Karpas-422 (cell line): ENCODE measurements at regions not wholly inside any gene's neighbourhood (a gene's known extent, or its start where the extent isn't known, plus 50 kb on each side); places are given as distances from the start of the nearest gene placed in this dataset.

Experiments used
- DNase-seq: peaks from one replicate; pipeline ENCODE4 v3.0.0-alpha.2; 2015
- H2AFZ ChIP-seq: fragments of 200-600 bp; sonication (generic); 2 replicates; pipeline ENCODE4 v1.6.1; 2014; ENCODE audit warnings: antibody characterized with exemption, low read length, mixed read lengths
- H3K27ac ChIP-seq: fragments of 200-600 bp; sonication (generic); 2 replicates; pipeline ENCODE4 v1.5.1; 2014; ENCODE audit warnings: mild to moderate bottlenecking, low read length, moderate library complexity
- H3K27me3 ChIP-seq: fragments of 200-600 bp; sonication (generic); 2 replicates; pipeline ENCODE4 v1.6.1; 2014; ENCODE audit warnings: low read length, mixed read lengths
- H3K36me3 ChIP-seq: fragments of 200-600 bp; sonication (generic); 2 replicates; pipeline ENCODE4 v1.6.1; 2014; ENCODE audit warnings: low read length, mixed read lengths; ENCODE audit not compliant: insufficient read depth
- H3K4me1 ChIP-seq: fragments of 200-600 bp; sonication (generic); 2 replicates; pipeline ENCODE4 v1.6.1; 2014; ENCODE audit warnings: mild to moderate bottlenecking, low read length, mixed read lengths
- H3K4me2 ChIP-seq: fragments of 200-600 bp; sonication (generic); 2 replicates; pipeline ENCODE4 v1.6.1; 2014; ENCODE audit warnings: low read length, low read depth, mild to moderate bottlenecking; ENCODE audit not compliant: poor library complexity, severe bottlenecking
- H3K4me3 ChIP-seq: fragments of 200-600 bp; sonication (generic); 2 replicates; pipeline ENCODE4 v1.5.1; 2014; ENCODE audit warnings: mild to moderate bottlenecking, antibody characterized with exemption, low read length, mixed read lengths
- H3K79me2 ChIP-seq: fragments of 200-600 bp; sonication (generic); 2 replicates; pipeline ENCODE4 v1.6.1; 2014; ENCODE audit warnings: mild to moderate bottlenecking, low read length, mixed read lengths
- H3K9ac ChIP-seq: fragments of 200-600 bp; sonication (generic); 2 replicates; pipeline ENCODE4 v1.6.0; 2014; ENCODE audit warnings: low read length
- H3K9me2 ChIP-seq: fragments of 200-600 bp; sonication (generic), shearing (Covaris generic); replicated peaks from 2 replicates; pipeline ENCODE4 v1.6.0; 2014; ENCODE audit warnings: mild to moderate bottlenecking, low read length, moderate library complexity; ENCODE audit not compliant: insufficient read depth
- H3K9me3 ChIP-seq: fragments of 300-700, 200-600 bp; sonication (generic); 2 replicates; pipeline ENCODE4 v1.6.1; 2014; ENCODE audit warnings: low read length, mixed read lengths
- H4K20me1 ChIP-seq: fragments of 200-600 bp; sonication (generic); 2 replicates; pipeline ENCODE4 v1.6.1; 2014; ENCODE audit warnings: mild to moderate bottlenecking, antibody characterized with exemption, low read length, low read depth; ENCODE audit not compliant: insufficient read depth

GRCh38 chr4:175419236-175419718 lies 392.8 kb downstream of the GPM6A start:
- no peaks in the 10 kb centered on the region for H4K20me1 ChIP-seq
- H3K27ac ChIP-seq: no peak overlapping the region
- H3K9me2 ChIP-seq: no peaks in the 10 kb centered on the region
- H3K9me3 ChIP-seq: no peaks in the 10 kb centered on the region
- no peaks in the 10 kb centered on the region for H3K79me2 ChIP-seq
- no peak overlapping the region for H3K9ac ChIP-seq
- no peak overlapping the region for H3K4me2 ChIP-seq
- no peaks in the 10 kb centered on the region for H3K27me3 ChIP-seq
- H3K36me3 ChIP-seq: no peaks in the 10 kb centered on the region
- H3K4me3 ChIP-seq: no peak overlapping the region
- H3K4me1 ChIP-seq: no peaks in the 10 kb centered on the region
- H2AFZ ChIP-seq: no peak overlapping the region
- no peak for DNase-seq

DNA sequence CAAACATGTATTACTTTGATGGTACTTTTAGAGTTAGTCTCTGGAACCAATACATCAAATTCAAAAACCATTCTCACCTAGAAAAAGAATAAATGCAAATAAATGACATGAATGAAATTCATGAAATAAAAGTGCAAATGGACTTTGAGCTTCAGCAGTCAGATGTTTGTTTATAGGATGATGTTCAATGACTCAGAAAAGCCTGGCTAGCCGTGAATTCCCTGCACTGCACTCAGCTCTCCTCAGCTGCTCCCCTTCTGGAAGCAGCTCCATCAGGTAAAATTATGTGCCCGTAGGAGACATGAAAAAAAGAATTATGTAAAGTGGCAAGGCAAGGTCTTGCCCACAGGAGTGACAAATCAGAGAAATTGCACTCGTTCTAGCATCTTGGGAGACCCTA lies 390.6 kb downstream of the GPM6A start:
- Histone ChIP-seq H3K27me3 (no peaks in the 10 kb centered on the region), H4K20me1 (no peaks in the 10 kb centered on the region), H3K9me3 (no peaks in the 10 kb centered on the region), H3K9ac (no peak overlapping the region), H3K4me2 (no peak overlapping the region), H3K36me3 (no peaks in the 10 kb centered on the region), H3K27ac (no peak overlapping the region), H3K9me2 (no peaks in the 10 kb centered on the region), H3K4me3 (no peak overlapping the region), H3K4me1 (no peaks in the 10 kb centered on the region), H2AFZ (no peak overlapping the region), H3K79me2 (no peaks in the 10 kb centered on the region)
- no peak for DNase-seq

- H3K79me2 ChIP-seq: no peaks in the 10 kb centered on the region
- no peaks in the 10 kb centered on the region for H3K9me3 ChIP-seq
- H3K9me2 ChIP-seq: no peaks in the 10 kb centered on the region
- no peak overlapping the region for H3K4me3 ChIP-seq
- H3K9ac ChIP-seq: no peak overlapping the region
- H3K27me3 ChIP-seq: no peaks in the 10 kb centered on the region
- DNase-seq: no peak
- no peak overlapping the region for H3K27ac ChIP-seq
- H3K4me2 ChIP-seq: no peak overlapping the region
- no peaks in the 10 kb centered on the region for H3K36me3 ChIP-seq
- no peaks in the 10 kb centered on the region for H3K4me1 ChIP-seq
- no peaks in the 10 kb centered on the region for H4K20me1 ChIP-seq
- no peak overlapping the region for H2AFZ ChIP-seq
Measured at GRCh38 chr4:175422331-175422730, 389.7 kb downstream of the GPM6A start.

DNA sequence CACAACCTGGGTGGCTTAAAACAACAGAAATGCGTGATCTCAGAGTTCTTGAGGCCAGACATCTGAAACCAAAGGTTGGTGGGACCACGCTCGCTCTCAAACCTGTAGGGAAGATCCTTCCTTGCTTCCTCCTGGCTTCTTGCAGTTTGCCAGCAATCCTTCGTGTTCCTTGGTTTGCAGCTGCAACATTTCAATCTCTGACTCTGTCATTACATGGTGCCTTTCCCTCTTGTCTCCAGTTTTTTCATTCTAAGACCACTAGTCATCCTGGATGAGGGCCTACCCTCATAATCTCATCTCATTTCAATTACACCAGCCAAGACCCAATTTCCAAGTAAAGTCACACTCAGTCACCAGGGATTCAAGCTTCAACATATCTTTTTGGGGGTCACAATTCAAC lies 388.0 kb downstream of the GPM6A start:
- Histone ChIP-seq H3K9ac (no peak overlapping the region), H3K9me3 (no peaks in the 10 kb centered on the region), H3K4me2 (no peak overlapping the region), H3K9me2 (no peaks in the 10 kb centered on the region), H3K79me2 (no peaks in the 10 kb centered on the region), H3K36me3 (no peaks in the 10 kb centered on the region), H3K4me3 (no peak overlapping the region), H3K27ac (no peak overlapping the region), H2AFZ (no peak overlapping the region), H3K27me3 (no peaks in the 10 kb centered on the region), H3K4me1 (no peaks in the 10 kb centered on the region), H4K20me1 (no peaks in the 10 kb centered on the region)
- no peak for DNase-seq

DNA sequence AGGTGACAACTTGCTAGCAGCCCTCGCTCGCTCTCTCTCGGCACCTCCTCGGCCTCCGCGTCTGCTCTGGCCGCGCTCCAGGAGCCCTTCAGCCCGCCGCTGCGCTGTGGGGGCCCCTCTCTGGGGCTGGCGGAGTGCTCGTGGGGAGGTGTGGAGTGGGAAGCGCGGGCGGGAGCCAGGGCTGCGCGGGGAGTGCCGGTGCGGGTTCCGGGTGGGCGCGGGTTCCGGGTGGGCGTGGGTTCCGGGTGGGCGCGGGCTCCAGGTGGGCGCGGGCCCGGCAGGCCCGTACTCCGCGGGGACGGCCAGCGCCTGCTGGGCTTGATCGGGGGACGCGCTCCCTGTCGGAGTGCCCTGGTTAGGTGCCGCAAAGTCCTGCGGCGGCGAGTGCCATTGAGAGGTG lies 384.3 kb downstream of the GPM6A start:
- no peak for DNase-seq
- H3K4me1 ChIP-seq: no peaks in the 10 kb centered on the region

DNA sequence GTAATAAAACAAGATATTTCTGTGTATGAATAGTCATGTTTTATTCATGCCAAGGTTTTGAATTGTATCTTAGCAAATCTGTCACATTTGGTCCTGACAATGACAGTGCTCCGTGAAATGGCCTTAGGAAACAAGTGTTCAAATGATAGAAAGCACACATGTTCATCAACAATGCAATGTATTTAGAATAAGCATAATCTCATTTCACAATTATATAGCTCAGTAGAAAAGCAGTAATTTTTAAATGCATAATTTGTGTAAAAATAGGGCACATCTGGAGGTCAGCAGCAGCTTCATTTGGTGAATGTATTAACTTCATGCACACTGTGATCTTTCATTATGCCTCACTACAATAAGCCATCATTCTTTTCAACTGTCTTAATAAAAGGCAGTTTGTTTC lies 380.4 kb downstream of the GPM6A start:
- no peaks in the 10 kb centered on the region for H3K9me3 ChIP-seq

More for the DNA sequence above, 384.3 kb downstream of the GPM6A start:
- Histone ChIP-seq H3K27me3 (no peaks in the 10 kb centered on the region), H3K9me3 (no peaks in the 10 kb centered on the region), H3K79me2 (no peaks in the 10 kb centered on the region), H3K9ac (no peak overlapping the region), H3K4me2 (no peak overlapping the region), H3K27ac (no peak overlapping the region), H3K9me2 (no peaks in the 10 kb centered on the region), H3K4me3 (no peak overlapping the region), H4K20me1 (no peaks in the 10 kb centered on the region), H2AFZ (no peak overlapping the region), H3K36me3 (no peaks in the 10 kb centered on the region)

DNA sequence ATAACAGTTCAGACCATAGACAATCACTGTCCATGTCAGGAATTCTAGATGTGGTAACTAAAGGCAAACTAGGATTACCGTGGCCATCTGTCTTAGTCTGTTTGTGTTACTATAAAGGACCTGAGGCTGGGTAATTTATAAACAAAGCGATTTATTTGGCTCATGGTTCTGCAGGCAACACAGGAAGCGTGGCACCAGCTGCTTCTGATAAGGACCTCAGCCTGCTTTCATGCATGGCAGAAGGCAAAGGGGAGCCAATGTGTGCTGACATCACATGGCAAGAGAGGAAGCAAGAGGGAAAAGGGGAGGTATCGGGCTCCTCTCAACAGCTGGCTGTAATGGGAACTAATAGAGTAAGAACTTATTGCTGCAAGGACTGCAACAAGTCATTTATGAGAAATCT lies 376.7 kb downstream of the GPM6A start:
- H3K36me3 ChIP-seq: no peaks in the 10 kb centered on the region
- no peak overlapping the region for H3K4me2 ChIP-seq
- no peaks in the 10 kb centered on the region for H4K20me1 ChIP-seq
- H3K27me3 ChIP-seq: no peaks in the 10 kb centered on the region
- no peaks in the 10 kb centered on the region for H3K9me2 ChIP-seq
- no peak for DNase-seq
- H3K4me3 ChIP-seq: no peak overlapping the region
- H2AFZ ChIP-seq: no peak overlapping the region
- H3K4me1 ChIP-seq: no peaks in the 10 kb centered on the region
- H3K27ac ChIP-seq: no peak overlapping the region
- no peaks in the 10 kb centered on the region for H3K79me2 ChIP-seq
- no peaks in the 10 kb centered on the region for H3K9me3 ChIP-seq
- H3K9ac ChIP-seq: no peak overlapping the region

More for the DNA sequence above, 380.4 kb downstream of the GPM6A start:
- Histone ChIP-seq H3K36me3 (no peaks in the 10 kb centered on the region), H3K4me2 (no peak overlapping the region), H3K9me2 (no peaks in the 10 kb centered on the region), H3K79me2 (no peaks in the 10 kb centered on the region), H3K27ac (no peak overlapping the region), H3K9ac (no peak overlapping the region), H4K20me1 (no peaks in the 10 kb centered on the region), H3K4me3 (no peak overlapping the region), H3K4me1 (no peaks in the 10 kb centered on the region), H3K27me3 (no peaks in the 10 kb centered on the region), H2AFZ (no peak overlapping the region)
- no peak for DNase-seq

DNA sequence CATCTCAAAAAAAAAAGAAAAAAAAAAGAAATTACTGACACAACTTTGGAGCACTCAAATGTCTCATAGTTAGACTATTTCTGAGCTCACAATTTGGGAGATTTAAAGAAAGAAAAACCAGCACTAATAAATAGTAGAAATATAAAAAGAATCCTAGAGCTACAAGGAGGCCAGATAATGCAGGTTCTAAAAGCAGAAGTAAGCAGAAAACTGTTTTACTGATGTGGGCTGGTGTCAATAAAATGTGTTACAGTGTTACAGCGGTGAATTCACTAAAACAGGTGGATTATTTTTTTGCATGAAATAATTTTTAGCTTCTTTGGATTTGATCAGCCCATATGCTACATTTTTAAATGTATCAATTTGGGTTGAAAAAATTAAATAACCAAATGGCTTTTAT lies 375.9 kb downstream of the GPM6A start:
- Histone ChIP-seq H4K20me1 (no peaks in the 10 kb centered on the region), H2AFZ (no peak overlapping the region), H3K9ac (no peak overlapping the region), H3K79me2 (no peaks in the 10 kb centered on the region), H3K9me3 (no peaks in the 10 kb centered on the region), H3K27ac (no peak overlapping the region), H3K36me3 (no peaks in the 10 kb centered on the region), H3K4me1 (no peaks in the 10 kb centered on the region), H3K4me2 (no peak overlapping the region), H3K4me3 (no peak overlapping the region), H3K9me2 (no peaks in the 10 kb centered on the region), H3K27me3 (no peaks in the 10 kb centered on the region)
- DNase-seq: no peak

- Histone ChIP-seq H3K9ac (no peak overlapping the region), H3K4me2 (no peak overlapping the region), H3K36me3 (no peaks in the 10 kb centered on the region), H4K20me1 (no peaks in the 10 kb centered on the region), H2AFZ (no peak overlapping the region), H3K27me3 (no peaks in the 10 kb centered on the region), H3K9me3 (no peaks in the 10 kb centered on the region), H3K4me1 (no peaks in the 10 kb centered on the region), H3K4me3 (no peak overlapping the region), H3K9me2 (no peaks in the 10 kb centered on the region), H3K27ac (no peak overlapping the region), H3K79me2 (no peaks in the 10 kb centered on the region)
- no peak for DNase-seq
Measured at GRCh38 chr4:175440786-175441185, 371.3 kb downstream of the GPM6A start.
